GM18909 (cell line): ENCODE measurements at regions not wholly inside any gene's neighbourhood (a gene's known extent, or its start where the extent isn't known, plus 50 kb on each side); places are given as distances from the start of the nearest gene placed in this dataset.
"Not testable (repeated sequence)": the region's sequence is repeated elsewhere in the genome, so short reads cannot be mapped to it uniquely, and the experiment has no call there.

Experiments used
- ATAC-seq: cut with Tn5 transposase; IDR thresholded peaks from one replicate; pipeline ENCODE4 v1.9.1; 2021; ENCODE audit warnings: mild to moderate bottlenecking; ENCODE audit not compliant: unreplicated experiment, poor library complexity

DNA sequence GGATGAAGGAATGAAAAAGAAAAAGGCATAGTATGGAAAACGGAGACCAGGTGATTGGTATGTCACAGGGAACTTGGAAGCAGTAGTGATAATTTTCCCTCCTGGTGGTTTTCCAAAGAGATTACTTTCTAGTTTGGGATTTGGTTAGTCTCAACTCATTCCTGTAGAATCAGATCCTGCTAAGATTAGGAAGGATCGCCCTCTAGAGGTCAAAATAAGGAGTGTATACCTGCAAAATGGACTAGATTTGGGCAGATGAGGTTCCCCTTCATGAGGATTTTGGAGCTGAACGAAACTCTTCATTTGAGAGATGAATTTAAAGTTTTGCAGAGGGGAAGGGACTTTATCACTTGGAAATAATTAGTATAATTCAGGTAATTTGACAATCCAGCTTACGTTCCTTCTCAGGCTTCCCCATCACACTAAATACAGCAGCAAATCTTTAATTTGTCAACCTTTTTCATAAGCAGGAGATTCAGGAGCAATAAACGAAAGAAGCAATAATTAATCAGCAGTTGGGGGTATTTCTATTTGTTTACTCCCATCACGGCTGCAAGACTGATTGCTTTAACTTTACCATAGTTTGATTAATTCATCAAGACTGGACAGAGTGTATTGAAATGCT, 65.2 kb downstream of the CCDC195 start:
- peak; percentile 68 for ATAC-seq

GRCh38 chr2:224647684-224648083, 62.5 kb upstream of the CUL3 start:
- ATAC-seq: not testable (repeated sequence)

DNA sequence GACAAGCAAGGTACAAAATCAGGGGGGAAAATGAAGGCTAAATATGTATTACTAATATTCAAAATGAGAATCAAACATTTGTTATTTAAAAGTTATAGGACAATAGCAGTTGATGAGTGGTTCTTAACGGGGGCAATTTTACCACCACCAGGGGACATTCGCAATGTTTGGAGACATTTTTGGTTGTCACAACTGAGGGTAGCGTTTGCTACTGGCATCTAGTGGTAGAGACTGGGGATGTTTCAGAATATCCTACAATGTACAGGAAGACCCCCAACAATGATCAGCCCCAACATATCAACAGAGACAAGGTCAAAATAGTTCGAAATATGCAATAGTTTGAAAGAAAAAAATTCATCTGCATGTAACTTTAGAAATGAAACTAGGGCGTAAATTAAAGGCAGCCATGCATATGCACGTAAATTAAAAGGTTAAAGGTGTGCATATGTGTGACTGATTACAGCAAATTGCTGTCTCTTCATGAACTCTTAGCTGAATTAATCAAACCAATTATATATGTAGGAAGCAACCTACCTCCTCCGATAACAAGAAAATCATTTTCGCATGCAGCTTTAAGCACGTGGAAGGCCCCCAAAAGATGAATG, 61.2 kb upstream of the CUL3 start:
- peak; percentile 68 for ATAC-seq

- peak; percentile 13 for ATAC-seq
Measured at GRCh38 chr2:224645722-224646121, 60.6 kb upstream of the CUL3 start.

GRCh38 chr2:224640679-224641078, 55.5 kb upstream of the CUL3 start:
- no peak for ATAC-seq

GRCh38 chr2:224638301-224638823, 53.2 kb upstream of the CUL3 start:
- peak; percentile 93 for ATAC-seq
